22Rv1 (cell line): ENCODE measurements at regions not wholly inside any gene's neighbourhood (a gene's known extent, or its start where the extent isn't known, plus 50 kb on each side); places are given as distances from the start of the nearest gene placed in this dataset.
"Not testable (repeated sequence)": the region's sequence is repeated elsewhere in the genome, so short reads cannot be mapped to it uniquely, and the experiment has no call there.

ENCODE experiments used
- H3K27ac ChIP-seq: fragments of 450-650 bp; 2 replicates; pipeline ENCODE4 v1.5.1; 2017
- ZFX ChIP-seq: fragments of 450-650 bp; IDR thresholded peaks from 2 replicates; pipeline ENCODE4 v1.6.1; 2017; ENCODE audit warnings: antibody characterized with exemption, borderline replicate concordance
- TF ChIP-seq, protein P1 (sequence below): fragments of 450-650 bp; IDR thresholded peaks from 2 replicates; pipeline ENCODE4 v1.5.1; 2017; ENCODE audit warnings: mild to moderate bottlenecking

- H3K27ac ChIP-seq: no peak overlapping the region
- TF ChIP-seq, protein P1, sequence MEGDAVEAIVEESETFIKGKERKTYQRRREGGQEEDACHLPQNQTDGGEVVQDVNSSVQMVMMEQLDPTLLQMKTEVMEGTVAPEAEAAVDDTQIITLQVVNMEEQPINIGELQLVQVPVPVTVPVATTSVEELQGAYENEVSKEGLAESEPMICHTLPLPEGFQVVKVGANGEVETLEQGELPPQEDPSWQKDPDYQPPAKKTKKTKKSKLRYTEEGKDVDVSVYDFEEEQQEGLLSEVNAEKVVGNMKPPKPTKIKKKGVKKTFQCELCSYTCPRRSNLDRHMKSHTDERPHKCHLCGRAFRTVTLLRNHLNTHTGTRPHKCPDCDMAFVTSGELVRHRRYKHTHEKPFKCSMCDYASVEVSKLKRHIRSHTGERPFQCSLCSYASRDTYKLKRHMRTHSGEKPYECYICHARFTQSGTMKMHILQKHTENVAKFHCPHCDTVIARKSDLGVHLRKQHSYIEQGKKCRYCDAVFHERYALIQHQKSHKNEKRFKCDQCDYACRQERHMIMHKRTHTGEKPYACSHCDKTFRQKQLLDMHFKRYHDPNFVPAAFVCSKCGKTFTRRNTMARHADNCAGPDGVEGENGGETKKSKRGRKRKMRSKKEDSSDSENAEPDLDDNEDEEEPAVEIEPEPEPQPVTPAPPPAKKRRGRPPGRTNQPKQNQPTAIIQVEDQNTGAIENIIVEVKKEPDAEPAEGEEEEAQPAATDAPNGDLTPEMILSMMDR: no peak
- no peak for TF ChIP-seq ZFX
These were observed 132.6 kb upstream of the TBX18 start for GRCh38 chr6:84897011-84897410.

DNA sequence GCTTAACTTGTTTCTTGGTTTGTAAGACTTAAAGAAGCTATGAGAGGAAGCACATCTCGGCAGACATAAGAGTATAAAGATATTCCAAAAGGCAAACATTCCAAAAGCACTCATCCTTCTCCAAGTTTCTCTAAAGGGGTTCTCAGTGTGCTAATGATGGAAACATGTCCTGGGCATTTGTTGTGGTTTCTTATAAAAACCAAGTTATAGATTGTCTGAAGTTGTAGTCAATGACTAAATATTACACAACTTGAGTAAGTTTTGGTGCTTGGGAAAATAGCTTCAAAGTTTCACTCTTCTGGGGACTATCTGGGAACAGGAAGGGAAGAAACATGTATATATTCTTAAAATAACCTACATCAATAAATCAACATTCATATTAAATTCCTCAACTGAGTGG lies 128.3 kb upstream of the TBX18 start:
- TF ChIP-seq ZFX: no peak
- TF ChIP-seq, protein P1: no peak

DNA sequence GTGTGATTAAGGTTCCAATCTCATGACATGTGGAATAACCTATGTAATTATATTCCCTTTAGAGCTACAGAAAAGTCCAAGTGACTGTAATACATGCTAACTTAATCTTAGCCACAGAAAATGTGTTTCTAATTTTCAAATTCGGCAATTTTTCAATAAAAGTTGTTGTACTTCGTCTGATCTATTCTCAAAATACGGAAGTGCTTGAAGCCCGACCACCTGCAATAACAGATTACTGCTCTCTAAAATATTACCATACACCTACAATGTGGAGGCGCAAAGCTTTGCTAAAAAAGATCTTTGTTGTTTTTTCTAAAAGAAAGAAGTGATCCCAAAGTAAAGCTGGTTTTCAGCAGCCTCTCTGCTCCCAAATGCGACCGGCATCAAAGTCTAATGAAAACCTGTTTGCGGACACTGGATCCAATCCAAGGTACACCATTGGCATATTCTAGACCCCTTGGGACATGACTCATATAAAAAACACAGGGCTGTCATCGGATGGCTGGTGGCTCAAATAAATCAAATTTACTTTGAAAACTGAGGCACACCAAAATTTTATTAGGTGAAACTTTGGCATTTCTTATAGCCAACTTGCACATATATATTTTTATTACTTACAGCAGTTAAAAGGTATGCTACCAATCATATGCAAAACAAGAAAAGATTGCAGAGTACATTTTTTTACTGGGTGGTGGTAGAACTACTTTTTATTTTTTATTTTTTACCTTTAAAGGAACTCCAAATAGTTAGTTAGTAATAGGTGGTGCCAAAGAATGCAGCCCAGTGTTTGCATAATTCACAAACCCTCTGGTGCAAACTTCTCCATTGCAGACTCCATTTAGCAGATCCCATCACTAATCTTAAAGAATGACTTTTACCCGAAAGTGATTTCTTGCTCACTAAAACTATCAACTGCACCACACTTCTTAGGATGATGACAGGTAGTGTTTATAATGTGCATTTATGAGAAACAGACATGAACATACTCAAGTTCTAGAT lies 118.7 kb upstream of the TBX18 start:
- H3K27ac ChIP-seq: no peak overlapping the region
- TF ChIP-seq, protein P1: no peak
- no peak for TF ChIP-seq ZFX

More for the DNA sequence above, 128.3 kb upstream of the TBX18 start:
- H3K27ac ChIP-seq: no peak overlapping the region

DNA sequence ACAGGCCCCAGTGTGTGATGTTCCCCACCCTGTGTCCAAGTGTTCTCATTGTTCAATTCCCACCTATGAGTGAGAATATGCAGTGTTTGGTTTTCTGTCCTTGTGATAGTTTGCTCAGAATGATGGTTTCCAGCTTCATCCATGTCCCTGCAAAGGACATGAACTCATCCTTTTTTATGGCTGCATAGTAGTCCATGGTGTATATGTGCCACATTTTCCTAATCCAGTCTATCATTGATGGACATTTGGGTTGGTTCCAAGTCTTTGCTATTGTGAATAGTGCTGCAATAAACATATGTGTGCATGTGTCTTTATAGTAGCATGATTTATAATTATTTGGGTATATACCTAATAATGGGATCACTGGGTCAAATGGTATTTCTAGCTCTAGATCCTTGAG lies 115.0 kb upstream of the TBX18 start:
- not testable (repeated sequence) for H3K27ac ChIP-seq

DNA sequence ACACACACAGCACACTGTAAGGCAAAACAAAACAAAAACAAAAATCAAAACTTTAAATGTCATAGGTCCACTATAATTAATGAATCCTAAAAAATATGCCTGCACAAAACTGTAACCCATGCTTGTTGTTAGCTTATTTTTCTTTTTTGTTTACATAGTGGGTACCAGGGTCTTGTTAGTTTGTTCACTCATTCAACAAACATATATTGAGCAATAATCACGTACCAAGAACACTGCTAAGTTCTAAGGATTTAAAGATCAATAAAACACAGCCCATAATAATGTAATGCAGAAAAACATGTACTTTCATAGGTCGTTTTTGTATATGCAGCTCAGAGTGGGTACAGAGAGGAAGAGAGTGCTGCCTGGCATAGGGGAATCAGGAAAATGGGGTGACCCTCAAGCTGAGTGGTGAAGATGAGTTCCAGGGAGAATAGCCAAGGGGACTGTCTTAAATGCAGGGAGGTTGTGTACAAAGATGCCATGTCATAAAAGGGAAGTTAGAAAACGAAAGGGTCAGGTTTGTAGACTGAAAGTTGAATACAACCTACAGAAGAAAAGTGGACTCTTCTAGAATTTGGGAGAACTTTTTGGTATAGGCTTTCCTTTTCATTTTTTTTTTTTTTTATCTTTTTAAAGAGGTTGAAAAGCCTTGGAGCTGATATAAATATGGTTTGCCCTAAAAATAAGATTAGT lies 113.3 kb upstream of the TBX18 start:
- H3K27ac ChIP-seq: no peak overlapping the region
- TF ChIP-seq, protein P1: no peak
- TF ChIP-seq ZFX: no peak

DNA sequence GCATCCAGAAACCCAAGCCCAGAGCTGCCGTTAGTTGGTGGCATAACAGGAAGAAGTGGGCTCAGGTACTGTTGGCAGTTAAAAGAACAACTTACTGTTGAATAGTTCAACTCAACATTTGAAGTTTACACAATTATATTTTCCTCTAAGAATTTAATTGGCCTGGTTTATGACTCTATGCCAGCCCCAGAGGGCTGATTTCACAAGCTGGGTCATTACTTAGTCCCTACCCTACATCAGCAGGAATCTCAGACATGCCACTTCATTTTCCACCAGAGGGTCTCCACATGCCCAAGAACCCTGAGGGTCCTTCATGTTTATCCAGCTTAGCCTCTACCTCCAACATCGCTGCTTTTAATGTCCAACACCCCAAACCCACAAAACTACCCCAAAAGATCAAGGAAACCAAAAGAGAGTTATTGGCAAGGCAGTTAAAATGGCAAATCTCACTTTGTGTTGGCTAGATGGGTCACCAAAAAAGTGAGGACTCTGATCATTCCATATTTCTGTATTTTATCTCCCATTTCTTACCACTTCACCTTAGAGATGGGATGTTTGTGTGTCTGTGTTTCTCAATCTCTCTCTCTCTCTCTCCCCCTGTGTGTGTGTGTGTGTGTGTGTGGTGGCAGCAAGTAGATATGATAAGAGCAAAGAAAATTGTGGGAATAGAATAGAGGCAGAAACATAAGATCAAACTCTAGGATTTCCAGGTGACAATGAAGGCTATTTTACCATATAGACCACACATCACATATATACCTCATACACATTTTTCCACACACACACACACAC lies 112.5 kb upstream of the TBX18 start:
- no peak overlapping the region for H3K27ac ChIP-seq
- TF ChIP-seq ZFX: no peak
- TF ChIP-seq, protein P1: no peak

- TF ChIP-seq ZFX: no peak
- TF ChIP-seq, protein P1: no peak
These were observed 108.8 kb upstream of the TBX18 start for GRCh38 chr6:84872996-84873723.

More at GRCh38 chr6:84872996-84873723, 108.8 kb upstream of the TBX18 start:
- H3K27ac ChIP-seq: no peak overlapping the region
